Smooth muscle cell (in vitro differentiated cells): ENCODE measurements at regions not wholly inside any gene's neighbourhood (a gene's known extent, or its start where the extent isn't known, plus 50 kb on each side); places are given as distances from the start of the nearest gene placed in this dataset.

Experiments used
- DNase-seq: peaks from one replicate; lab custom pipeline; 2025; ENCODE audit not compliant: unreplicated experiment; lab: John Stamatoyannopoulos, UW
- H2AFZ ChIP-seq: fragments of 200-600 bp; sonication (generic); 2 replicates; pipeline ENCODE4 v1.6.0; 2016; ENCODE audit warnings: antibody characterized with exemption, low read depth, mild to moderate bottlenecking
- H3F3A ChIP-seq: fragments of 200-600 bp; sonication (generic); 2 replicates; pipeline ENCODE4 v1.6.0; 2017; ENCODE audit warnings: antibody characterized with exemption, low read depth
- H3K27ac ChIP-seq: fragments of 200-600 bp; sonication (generic); 2 replicates; pipeline ENCODE4 v1.5.1; 2016; ENCODE audit warnings: low read depth, mild to moderate bottlenecking
- H3K27me3 ChIP-seq: fragments of 200-600 bp; sonication (generic); 2 replicates; pipeline ENCODE4 v1.6.1; 2016; ENCODE audit warnings: low read depth, mild to moderate bottlenecking
- H3K36me3 ChIP-seq: fragments of 200-600 bp; sonication (generic); 2 replicates; pipeline ENCODE4 v1.5.1; 2016; ENCODE audit warnings: low read depth
- H3K4me1 ChIP-seq: fragments of 200-600 bp; sonication (generic); 2 replicates; pipeline ENCODE4 v1.5.1; 2016; ENCODE audit warnings: low read depth
- H3K4me2 ChIP-seq: fragments of 200-600 bp; sonication (generic); 2 replicates; pipeline ENCODE4 v1.6.0; 2016; ENCODE audit warnings: mild to moderate bottlenecking
- H3K4me3 ChIP-seq: fragments of 200-600 bp; sonication (generic); 2 replicates; pipeline ENCODE4 v1.5.1; 2016; ENCODE audit warnings: mild to moderate bottlenecking
- H3K79me2 ChIP-seq: fragments of 200-600 bp; sonication (generic); 2 replicates; pipeline ENCODE4 v1.6.0; 2016; ENCODE audit warnings: low read depth, mild to moderate bottlenecking
- H3K9ac ChIP-seq: fragments of 200-600 bp; sonication (generic); 2 replicates; pipeline ENCODE4 v1.6.0; 2016; ENCODE audit warnings: low read depth
- H3K9me3 ChIP-seq: fragments of 200-600 bp; sonication (generic); replicated peaks from 2 replicates; pipeline ENCODE4 v1.5.1; 2016; ENCODE audit warnings: low read depth
- H4K20me1 ChIP-seq: fragments of 200-600 bp; sonication (generic); 2 replicates; pipeline ENCODE4 v1.6.0; 2016; ENCODE audit warnings: low read depth
- WGBS: methylation state at CpG from one replicate; pipeline ENCODE4 v1.1.7; 2016; ENCODE audit warnings: low lambda C conversion rate; 5-methylcytosine and 5-hydroxymethylcytosine counted together
- TF ChIP-seq, protein P1 (sequence below): fragments of 200-600 bp; sonication (generic); IDR thresholded peaks from 2 replicates; pipeline ENCODE4 v1.5.1; 2017; ENCODE audit warnings: borderline replicate concordance, mild to moderate bottlenecking, antibody characterized with exemption; ENCODE audit not compliant: insufficient read depth, poor library complexity, severe bottlenecking

DNA sequence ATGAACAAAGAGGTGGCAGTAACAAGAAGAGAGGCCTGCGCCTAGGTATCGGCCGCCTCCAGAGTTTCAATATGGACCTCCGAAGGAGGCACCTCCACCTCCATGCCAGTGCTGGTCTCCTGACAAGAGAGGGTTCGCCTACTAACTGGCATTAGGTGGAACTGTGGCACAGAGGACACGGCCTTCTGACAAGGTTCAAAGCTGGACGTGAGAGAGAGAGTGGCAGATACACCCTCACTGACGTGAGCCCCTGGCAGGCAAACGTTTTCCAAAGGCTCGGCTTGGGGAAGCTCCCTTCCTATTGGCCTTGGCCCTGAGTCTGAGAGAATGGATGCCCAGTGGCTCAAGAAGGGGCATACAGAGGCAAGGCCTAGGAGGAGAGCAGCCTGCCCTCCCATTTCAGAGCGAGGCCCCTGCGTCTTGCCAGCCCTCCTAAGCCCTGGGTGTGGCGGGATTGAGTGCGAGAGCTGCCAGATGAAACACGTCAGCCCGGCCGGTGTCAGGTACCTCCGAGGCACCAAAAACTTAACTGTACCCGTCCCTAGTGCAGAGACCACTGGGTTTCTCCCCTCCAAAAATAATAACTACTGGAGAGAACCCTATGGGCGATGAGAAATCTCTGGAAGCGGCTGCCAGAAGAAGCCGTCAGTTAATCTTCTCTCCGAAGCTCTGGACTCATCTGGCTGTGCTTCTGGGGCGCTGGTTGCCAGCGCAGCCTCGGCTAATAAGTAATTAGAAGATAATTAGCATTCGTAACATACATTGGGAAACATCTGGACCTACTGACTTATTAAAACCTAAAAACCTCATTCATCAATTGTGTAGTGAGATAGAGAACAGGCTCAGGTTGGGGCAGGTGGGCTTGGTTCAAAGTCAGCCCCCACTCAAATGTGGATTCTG is 283.6 kb downstream of the NPHP4 start:
- Histone ChIP-seq H3K4me3 (no peak overlapping the region), H3K4me1 (no peaks in the 10 kb centered on the region), H3K36me3 (no peaks in the 10 kb centered on the region), H3K79me2 (no peaks in the 10 kb centered on the region), H2AFZ (no peak overlapping the region), H3K27me3 (no peaks in the 10 kb centered on the region), H3K4me2 (no peak overlapping the region), H4K20me1 (no peaks in the 10 kb centered on the region), H3K9ac (no peak overlapping the region), H3K9me3 (no peaks in the 10 kb centered on the region), H3F3A (no peaks in the 10 kb centered on the region), H3K27ac (no peak overlapping the region)
- no peak for DNase-seq
- whole genome bisulfite sequencing: 91% methylated on average over 27 of the region's 27 CpGs
- TF ChIP-seq, protein P1, sequence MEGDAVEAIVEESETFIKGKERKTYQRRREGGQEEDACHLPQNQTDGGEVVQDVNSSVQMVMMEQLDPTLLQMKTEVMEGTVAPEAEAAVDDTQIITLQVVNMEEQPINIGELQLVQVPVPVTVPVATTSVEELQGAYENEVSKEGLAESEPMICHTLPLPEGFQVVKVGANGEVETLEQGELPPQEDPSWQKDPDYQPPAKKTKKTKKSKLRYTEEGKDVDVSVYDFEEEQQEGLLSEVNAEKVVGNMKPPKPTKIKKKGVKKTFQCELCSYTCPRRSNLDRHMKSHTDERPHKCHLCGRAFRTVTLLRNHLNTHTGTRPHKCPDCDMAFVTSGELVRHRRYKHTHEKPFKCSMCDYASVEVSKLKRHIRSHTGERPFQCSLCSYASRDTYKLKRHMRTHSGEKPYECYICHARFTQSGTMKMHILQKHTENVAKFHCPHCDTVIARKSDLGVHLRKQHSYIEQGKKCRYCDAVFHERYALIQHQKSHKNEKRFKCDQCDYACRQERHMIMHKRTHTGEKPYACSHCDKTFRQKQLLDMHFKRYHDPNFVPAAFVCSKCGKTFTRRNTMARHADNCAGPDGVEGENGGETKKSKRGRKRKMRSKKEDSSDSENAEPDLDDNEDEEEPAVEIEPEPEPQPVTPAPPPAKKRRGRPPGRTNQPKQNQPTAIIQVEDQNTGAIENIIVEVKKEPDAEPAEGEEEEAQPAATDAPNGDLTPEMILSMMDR: no peak

DNA sequence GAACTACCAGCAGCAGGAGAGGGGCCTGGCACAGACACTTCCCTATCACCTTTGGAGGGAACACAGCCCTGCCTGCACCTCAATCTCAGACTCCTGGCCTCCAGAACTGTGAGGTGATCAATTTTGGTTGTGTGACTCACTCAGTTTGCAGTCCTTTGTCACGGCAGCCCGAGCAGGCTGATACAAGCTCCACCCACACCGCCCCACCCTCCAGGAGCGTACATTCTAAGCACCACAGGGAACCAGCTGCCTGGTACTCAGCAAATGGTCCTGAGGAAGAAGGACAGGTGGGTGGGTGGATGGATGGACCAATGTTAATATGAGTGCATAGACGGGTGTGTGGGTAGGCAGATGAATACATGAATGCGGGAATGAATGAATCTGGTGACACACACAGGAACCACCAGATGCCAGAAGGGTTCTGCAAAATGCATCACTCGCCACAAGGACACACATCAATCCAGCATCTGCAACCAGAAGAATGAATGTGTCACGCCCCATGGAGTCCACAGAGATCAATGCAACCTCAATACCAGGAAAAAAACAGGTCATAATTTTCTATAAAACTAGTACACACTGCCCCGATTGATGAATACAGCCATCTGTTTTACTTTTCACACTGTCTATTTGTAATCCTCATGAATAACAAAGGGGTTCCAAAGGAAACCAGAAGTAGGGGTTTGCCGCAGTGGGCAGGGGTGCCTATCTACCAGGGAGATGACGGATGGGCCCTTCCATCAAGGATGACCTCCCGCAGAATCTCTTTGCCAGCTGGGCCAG is 284.5 kb downstream of the NPHP4 start:
- Histone ChIP-seq H3K4me3 (no peak overlapping the region), H3K4me2 (no peak overlapping the region), H2AFZ (no peak overlapping the region), H3K9ac (no peak overlapping the region), H3K9me3 (no peaks in the 10 kb centered on the region), H3K27ac (no peak overlapping the region), H3K36me3 (no peaks in the 10 kb centered on the region), H3K27me3 (no peaks in the 10 kb centered on the region), H3K79me2 (no peaks in the 10 kb centered on the region), H3K4me1 (no peaks in the 10 kb centered on the region), H4K20me1 (no peaks in the 10 kb centered on the region), H3F3A (no peaks in the 10 kb centered on the region)
- 79% methylated on average over 12 of the region's 12 CpGs for WGBS
- TF ChIP-seq, protein P1: no peak
- no peak for DNase-seq

DNA sequence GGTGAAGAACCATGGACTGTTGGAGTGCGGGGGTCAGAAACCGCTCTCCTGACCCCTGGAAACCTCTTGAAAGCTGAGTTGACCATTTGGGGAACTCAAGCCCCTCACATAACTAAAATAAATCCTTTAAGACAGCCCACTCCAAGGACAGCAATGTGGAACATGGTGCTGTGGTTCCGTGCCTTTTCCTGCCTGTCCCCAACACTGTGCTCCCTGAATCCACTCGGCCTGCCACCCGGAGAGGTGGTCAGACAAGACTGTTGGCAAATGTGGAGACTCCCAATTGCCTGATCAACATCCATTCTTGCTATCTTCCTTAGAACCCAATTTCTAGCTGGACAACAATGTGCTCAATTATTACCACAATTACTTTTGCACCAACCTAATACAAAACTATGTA is 286.0 kb downstream of the NPHP4 start:
- WGBS: 95% methylated on average over 5 of the region's 5 CpGs
- Histone ChIP-seq H3K36me3 (no peaks in the 10 kb centered on the region), H3K4me3 (no peak overlapping the region), H3K27ac (no peak overlapping the region), H3K9me3 (no peaks in the 10 kb centered on the region), H3K27me3 (no peaks in the 10 kb centered on the region), H2AFZ (no peak overlapping the region), H3K4me1 (no peaks in the 10 kb centered on the region), H3K4me2 (no peak overlapping the region), H4K20me1 (no peaks in the 10 kb centered on the region), H3F3A (no peaks in the 10 kb centered on the region), H3K9ac (no peak overlapping the region), H3K79me2 (no peaks in the 10 kb centered on the region)
- TF ChIP-seq, protein P1: no peak
- no peak for DNase-seq
